ENCODE measurements at regions not wholly inside any gene's neighbourhood (a gene's known extent, or its start where the extent isn't known, plus 50 kb on each side); places are given as distances from the start of the nearest gene placed in this dataset.

DNA sequence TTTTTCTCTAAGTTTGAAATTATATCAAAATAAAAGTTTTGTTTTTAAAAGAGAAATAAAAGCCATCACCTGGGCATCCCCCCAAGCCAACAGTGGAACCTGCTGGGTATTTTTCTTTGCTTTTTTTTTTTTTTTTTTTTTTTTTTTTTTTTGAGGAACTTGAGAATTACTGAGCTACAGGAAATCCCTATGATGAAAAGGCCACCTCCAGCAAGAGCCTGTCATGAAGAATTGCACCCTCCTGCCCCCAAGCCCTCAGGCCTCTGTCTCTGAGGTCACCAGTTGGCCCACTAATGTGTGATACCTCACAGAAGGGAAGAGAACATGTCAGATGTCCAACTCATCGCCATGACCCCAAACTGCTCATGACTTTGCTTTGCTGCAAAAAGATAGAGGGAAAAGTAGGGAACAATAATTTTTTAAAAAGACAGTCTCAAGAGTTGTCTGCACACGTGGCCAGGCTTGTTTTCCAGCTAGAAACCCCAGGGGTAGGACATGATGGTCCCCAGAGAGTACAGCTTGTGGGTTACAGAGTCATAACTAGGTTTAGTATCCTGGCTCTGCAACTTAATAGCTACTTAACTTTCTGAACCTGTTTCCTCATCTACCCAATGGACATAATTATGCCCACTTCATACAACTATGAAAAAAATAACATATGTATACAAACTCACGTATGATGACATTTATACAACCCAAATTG, 124.3 kb upstream of the EGLN3 start:
- Mint-ChIP-seq H3K4me3 (ENCODE audit: low read depth) (no peak overlapping the region), H3K9me3 (ENCODE audit: low read depth) (peaks cover 6% of the 10 kb centered on the region), H3K27ac (no peak overlapping the region), H3K36me3 (ENCODE audit: insufficient read depth) (no peaks in the 10 kb centered on the region), H3K4me1 (ENCODE audit: low read depth) (peaks cover 11% of the 10 kb centered on the region), H3K27me3 (no peaks in the 10 kb centered on the region)
- TF ChIP-seq, protein P1, sequence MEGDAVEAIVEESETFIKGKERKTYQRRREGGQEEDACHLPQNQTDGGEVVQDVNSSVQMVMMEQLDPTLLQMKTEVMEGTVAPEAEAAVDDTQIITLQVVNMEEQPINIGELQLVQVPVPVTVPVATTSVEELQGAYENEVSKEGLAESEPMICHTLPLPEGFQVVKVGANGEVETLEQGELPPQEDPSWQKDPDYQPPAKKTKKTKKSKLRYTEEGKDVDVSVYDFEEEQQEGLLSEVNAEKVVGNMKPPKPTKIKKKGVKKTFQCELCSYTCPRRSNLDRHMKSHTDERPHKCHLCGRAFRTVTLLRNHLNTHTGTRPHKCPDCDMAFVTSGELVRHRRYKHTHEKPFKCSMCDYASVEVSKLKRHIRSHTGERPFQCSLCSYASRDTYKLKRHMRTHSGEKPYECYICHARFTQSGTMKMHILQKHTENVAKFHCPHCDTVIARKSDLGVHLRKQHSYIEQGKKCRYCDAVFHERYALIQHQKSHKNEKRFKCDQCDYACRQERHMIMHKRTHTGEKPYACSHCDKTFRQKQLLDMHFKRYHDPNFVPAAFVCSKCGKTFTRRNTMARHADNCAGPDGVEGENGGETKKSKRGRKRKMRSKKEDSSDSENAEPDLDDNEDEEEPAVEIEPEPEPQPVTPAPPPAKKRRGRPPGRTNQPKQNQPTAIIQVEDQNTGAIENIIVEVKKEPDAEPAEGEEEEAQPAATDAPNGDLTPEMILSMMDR (IDR thresholded peaks at IDR 0.05; ENCODE audit: unreplicated experiment): no peak
- DNase-seq (ENCODE audit: low spot score, unreplicated experiment): no peak

DNA sequence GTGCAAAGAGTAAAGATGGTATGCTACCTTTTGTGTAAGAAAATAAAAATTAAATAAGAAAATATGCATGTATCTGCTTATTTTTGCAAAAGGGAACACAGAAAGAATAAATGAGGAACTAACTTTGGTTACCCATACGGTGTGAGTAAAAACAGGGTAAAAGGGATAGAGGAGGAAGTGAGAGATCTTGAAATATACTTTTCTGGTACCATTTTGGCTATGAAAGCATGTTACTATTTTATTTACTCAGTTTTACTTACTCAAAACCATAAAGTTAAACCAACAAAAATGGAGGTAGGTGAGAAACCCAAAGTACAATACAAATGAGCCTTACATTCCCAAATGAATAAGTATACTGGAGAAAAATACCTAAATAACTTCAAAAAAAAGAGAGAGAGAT, 122.0 kb upstream of the EGLN3 start:
- H3K36me3 Mint-ChIP-seq (ENCODE audit: insufficient read depth): no peaks in the 10 kb centered on the region
- TF ChIP-seq, protein P1 (IDR thresholded peaks at IDR 0.05; ENCODE audit: unreplicated experiment): no peak
- H3K27me3 Mint-ChIP-seq: no peaks in the 10 kb centered on the region
- H3K4me3 Mint-ChIP-seq (ENCODE audit: low read depth): no peak overlapping the region
- peaks cover 6% of the 10 kb centered on the region for H3K9me3 Mint-ChIP-seq (ENCODE audit: low read depth)
- H3K27ac Mint-ChIP-seq: no peak overlapping the region
- peaks cover 5% of the 10 kb centered on the region for H3K4me1 Mint-ChIP-seq (ENCODE audit: low read depth)
- no peak for DNase-seq (ENCODE audit: low spot score, unreplicated experiment)

DNA sequence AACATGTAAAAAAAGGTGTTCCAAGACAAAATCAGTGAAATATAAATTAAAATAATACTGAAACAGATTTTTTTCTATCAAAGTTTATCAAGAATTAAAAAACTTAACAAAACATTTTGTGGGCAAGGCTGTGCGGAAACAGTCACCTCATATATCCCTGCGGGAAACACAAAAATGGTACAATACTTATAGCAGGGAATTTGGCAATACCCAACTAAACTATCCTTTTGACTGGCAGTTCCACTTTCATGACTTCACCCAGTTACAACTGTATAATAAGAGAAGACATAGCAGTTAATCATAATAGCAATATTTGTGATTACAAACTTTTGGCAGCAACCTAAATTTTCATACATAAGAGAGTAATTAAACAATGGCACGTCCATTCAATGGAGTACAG, 121.5 kb upstream of the EGLN3 start:
- Mint-ChIP-seq H3K4me3 (ENCODE audit: low read depth) (no peak overlapping the region), H3K36me3 (ENCODE audit: insufficient read depth) (no peaks in the 10 kb centered on the region), H3K27me3 (no peaks in the 10 kb centered on the region), H3K9me3 (ENCODE audit: low read depth) (peaks cover 6% of the 10 kb centered on the region), H3K27ac (no peak overlapping the region), H3K4me1 (ENCODE audit: low read depth) (peaks cover 2% of the 10 kb centered on the region)
- no peak for DNase-seq (ENCODE audit: low spot score, unreplicated experiment)
- TF ChIP-seq, protein P1 (IDR thresholded peaks at IDR 0.05; ENCODE audit: unreplicated experiment): no peak

DNA sequence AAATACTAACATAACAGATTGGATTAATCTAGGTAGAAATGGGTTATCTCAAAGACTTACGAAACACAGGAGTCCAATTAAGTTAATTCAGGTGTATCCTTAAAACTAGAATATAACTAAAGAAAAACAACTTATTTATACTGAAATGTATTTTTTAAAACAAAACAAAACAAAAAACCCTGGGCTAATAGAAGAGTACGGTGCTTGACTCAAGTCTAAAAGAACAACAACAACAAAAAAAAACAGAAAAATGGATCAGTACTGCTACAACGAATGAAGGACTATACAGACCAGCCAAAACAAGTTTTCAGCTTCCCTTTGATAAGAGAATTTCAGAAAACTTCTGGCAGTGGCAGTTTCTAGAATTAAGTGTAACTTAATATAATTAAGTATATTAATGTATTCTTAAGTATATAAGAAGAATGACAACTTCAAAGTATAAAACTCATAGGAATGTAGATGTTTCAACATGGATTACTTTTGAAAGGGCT, 120.1 kb upstream of the EGLN3 start:
- peaks cover under 1% of the 10 kb centered on the region for H3K4me1 Mint-ChIP-seq (ENCODE audit: low read depth)

DNA sequence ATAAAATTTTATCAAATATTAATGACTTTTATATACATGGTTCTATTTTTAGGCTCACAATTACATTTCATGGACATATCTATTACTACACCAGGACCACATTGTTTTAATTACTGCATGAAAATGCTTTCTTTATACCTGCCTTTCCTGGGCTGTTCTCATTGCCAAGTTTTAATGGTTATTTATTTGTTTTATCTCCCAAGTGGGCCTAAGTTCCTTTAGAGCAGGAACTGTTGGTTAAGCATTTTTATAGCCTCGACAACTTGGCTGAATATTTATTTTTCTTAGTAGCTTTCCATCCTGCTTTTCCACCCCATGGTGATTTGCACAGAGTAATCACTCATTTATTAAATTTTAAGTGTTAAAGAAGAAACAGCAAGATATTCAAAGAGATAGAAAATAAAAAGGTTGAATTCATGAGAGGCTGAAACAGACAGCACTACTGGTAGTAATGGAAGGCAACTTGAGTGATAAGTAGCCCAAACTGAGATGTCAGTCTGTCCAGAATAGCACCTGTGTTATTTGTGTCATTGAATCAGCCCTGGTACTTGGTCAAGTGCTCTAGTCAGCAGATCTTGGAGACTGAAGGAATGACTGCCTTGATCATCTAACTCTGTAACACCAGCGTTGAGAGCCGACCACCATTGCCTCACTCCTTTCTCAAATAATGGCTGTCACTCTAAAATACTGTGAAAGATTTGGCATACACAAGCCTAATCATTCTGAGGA, 119.1 kb upstream of the EGLN3 start:
- TF ChIP-seq, protein P1 (IDR thresholded peaks at IDR 0.05; ENCODE audit: unreplicated experiment): no peak
- no peak overlapping the region for H3K4me3 Mint-ChIP-seq (ENCODE audit: low read depth)
- no peak overlapping the region for H3K27ac Mint-ChIP-seq
- no peaks in the 10 kb centered on the region for H3K4me1 Mint-ChIP-seq (ENCODE audit: low read depth)
- no peaks in the 10 kb centered on the region for H3K36me3 Mint-ChIP-seq (ENCODE audit: insufficient read depth)
- peaks cover 2% of the 10 kb centered on the region for H3K27me3 Mint-ChIP-seq
- H3K9me3 Mint-ChIP-seq (ENCODE audit: low read depth): peaks cover 6% of the 10 kb centered on the region
- no peak for DNase-seq (ENCODE audit: low spot score, unreplicated experiment)

More for the DNA sequence above, 120.1 kb upstream of the EGLN3 start:
- no peak for DNase-seq (ENCODE audit: low spot score, unreplicated experiment)
- no peak overlapping the region for H3K27ac Mint-ChIP-seq
- TF ChIP-seq, protein P1 (IDR thresholded peaks at IDR 0.05; ENCODE audit: unreplicated experiment): no peak
- H3K36me3 Mint-ChIP-seq (ENCODE audit: insufficient read depth): no peaks in the 10 kb centered on the region
- no peak overlapping the region for H3K4me3 Mint-ChIP-seq (ENCODE audit: low read depth)
- H3K27me3 Mint-ChIP-seq: peaks cover 1% of the 10 kb centered on the region
- peaks cover 6% of the 10 kb centered on the region for H3K9me3 Mint-ChIP-seq (ENCODE audit: low read depth)
